OCI-LY7 (cell line): ENCODE measurements at regions not wholly inside any gene's neighbourhood (a gene's known extent, or its start where the extent isn't known, plus 50 kb on each side); places are given as distances from the start of the nearest gene placed in this dataset.

Source experiments
- BruUV-seq: library from RNA; stranded (reverse); fragments of 400-500 nt; replicated peaks from 2 replicates; lab custom pipeline; 2021; lab: Mats Ljungman, UMichigan
- CTCF ChIA-PET: fragments of 300-600 bp; sonication (Branson Sonifier 250); formaldehyde crosslinking; loops from one replicate; lab custom pipeline; 2022; ENCODE audit warnings: antibody characterized with exemption; ENCODE audit not compliant: unreplicated experiment; lab: Charles Lee
- POLR2A ChIA-PET: fragments of 300-600 bp; sonication (Branson Sonifier 250); formaldehyde crosslinking; loops from one replicate; lab custom pipeline; 2022; ENCODE audit warnings: antibody characterized with exemption; lab: Charles Lee
- DNase-seq: peaks from one replicate; pipeline ENCODE4 v3.0.0-alpha.2; 2015; ENCODE audit warnings: low spot score
- H2AFZ ChIP-seq: fragments of 200-600 bp; sonication (generic), shearing (Covaris generic); 2 replicates; pipeline ENCODE4 v1.6.1; 2014; ENCODE audit warnings: mild to moderate bottlenecking, antibody characterized with exemption, low read length, moderate library complexity
- H3K27ac ChIP-seq: fragments of 200-600 bp; sonication (generic); 2 replicates; pipeline ENCODE4 v1.5.1; 2014; ENCODE audit warnings: mixed run types, low read depth, mild to moderate bottlenecking, moderate library complexity, low read length, inconsistent platforms; ENCODE audit not compliant: poor library complexity, severe bottlenecking
- H3K36me3 ChIP-seq: fragments of 200-600 bp; sonication (generic); 2 replicates; pipeline ENCODE4 v1.6.1; 2014; ENCODE audit warnings: mild to moderate bottlenecking, antibody characterized with exemption, low read length, moderate library complexity, mixed read lengths; ENCODE audit not compliant: insufficient read depth
- H3K4me1 ChIP-seq: fragments of 200-600 bp; sonication (generic); 2 replicates; pipeline ENCODE4 v1.5.1; 2014; ENCODE audit warnings: mild to moderate bottlenecking, low read length; ENCODE audit not compliant: insufficient read depth, poor library complexity, severe bottlenecking
- H3K4me2 ChIP-seq: fragments of 200-600 bp; sonication (generic); 2 replicates; pipeline ENCODE4 v1.6.1; 2014; ENCODE audit warnings: mild to moderate bottlenecking, low read length
- H3K4me3 ChIP-seq: fragments of 200-600 bp; sonication (generic); 2 replicates; pipeline ENCODE4 v1.5.1; 2014; ENCODE audit warnings: mild to moderate bottlenecking, low read depth, low read length; ENCODE audit not compliant: poor library complexity, severe bottlenecking
- H3K79me2 ChIP-seq: fragments of 200-600 bp; sonication (generic); 2 replicates; pipeline ENCODE4 v1.6.1; 2016; ENCODE audit warnings: low read depth, mild to moderate bottlenecking, low read length, moderate library complexity, mixed read lengths; ENCODE audit not compliant: insufficient read depth
- H3K9me2 ChIP-seq: fragments of 200-600 bp; sonication (generic); 2 replicates; pipeline ENCODE4 v1.6.1; 2016; ENCODE audit warnings: mild to moderate bottlenecking, low read length, mixed read lengths; ENCODE audit not compliant: insufficient read depth
- H3K9me3 ChIP-seq: fragments of 200-600 bp; sonication (generic); 2 replicates; pipeline ENCODE4 v1.6.1; 2014; ENCODE audit warnings: mild to moderate bottlenecking, mixed run types, low read length, mixed read lengths
- H4K20me1 ChIP-seq: fragments of 200-600 bp; sonication (generic); 2 replicates; pipeline ENCODE4 v1.6.1; 2014; ENCODE audit warnings: mild to moderate bottlenecking, antibody characterized with exemption, low read length, moderate library complexity, mixed read lengths; ENCODE audit not compliant: insufficient read depth
- CTCF ChIP-seq: fragments of 200-600 bp; sonication (generic); conservative IDR thresholded peaks from 2 replicates; pipeline ENCODE4 v1.5.1; 2014; ENCODE audit warnings: mild to moderate bottlenecking, antibody characterized with exemption, low read length, moderate library complexity, mixed read lengths
- EZH2phosphoT487 ChIP-seq: fragments of 200-600 bp; sonication (generic); IDR thresholded peaks from 2 replicates; pipeline ENCODE4 v1.6.1; 2018; ENCODE audit warnings: low read depth, borderline replicate concordance, mild to moderate bottlenecking, mixed run types, antibody characterized with exemption, low read length, moderate library complexity, mixed read lengths
- intact Hi-C: fragments of 100-400 bp; cut with micrococcal nuclease; formaldehyde crosslinking; loops from one replicate; pipeline ENCODE4 v1.10.0; 2022; ENCODE audit not compliant: unreplicated experiment

DNA sequence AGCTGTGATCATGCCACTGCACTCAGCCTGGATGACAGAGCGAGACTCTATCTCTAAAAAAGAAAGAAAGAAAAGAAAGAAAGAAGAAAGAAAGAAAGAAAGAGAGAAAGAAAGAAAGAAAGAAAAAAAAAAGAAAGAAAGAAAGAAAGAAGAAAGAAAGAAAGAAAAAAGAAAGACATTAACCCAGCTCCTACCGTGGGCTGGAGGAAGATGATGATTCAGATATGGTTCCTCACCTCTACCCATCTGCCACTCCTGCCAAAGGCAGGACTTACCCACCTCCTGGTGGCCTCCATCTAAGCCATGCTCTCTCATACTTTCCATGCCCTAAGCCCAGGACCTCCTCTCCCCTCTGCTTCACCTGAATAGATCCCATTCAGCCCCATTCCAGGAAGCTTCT, 93.3 kb upstream of the LHX1 start:
- Histone ChIP-seq H3K27ac (no peak overlapping the region), H3K9me2 (no peaks in the 10 kb centered on the region), H3K4me1 (no peaks in the 10 kb centered on the region), H4K20me1 (no peaks in the 10 kb centered on the region), H2AFZ (no peak overlapping the region), H3K9me3 (no peaks in the 10 kb centered on the region), H3K36me3 (no peaks in the 10 kb centered on the region), H3K4me3 (no peak overlapping the region), H3K4me2 (no peak overlapping the region), H3K79me2 (no peaks in the 10 kb centered on the region)
- DNase-seq, result no peak
- intact Hi-C loops, result no loop called here
- ChIA-PET CTCF (no interaction called here), POLR2A (no interaction called here)
- TF ChIP-seq CTCF, result no peak
- no peak for TF ChIP-seq EZH2phosphoT487
- BruUV-seq, result no TSS peak

DNA sequence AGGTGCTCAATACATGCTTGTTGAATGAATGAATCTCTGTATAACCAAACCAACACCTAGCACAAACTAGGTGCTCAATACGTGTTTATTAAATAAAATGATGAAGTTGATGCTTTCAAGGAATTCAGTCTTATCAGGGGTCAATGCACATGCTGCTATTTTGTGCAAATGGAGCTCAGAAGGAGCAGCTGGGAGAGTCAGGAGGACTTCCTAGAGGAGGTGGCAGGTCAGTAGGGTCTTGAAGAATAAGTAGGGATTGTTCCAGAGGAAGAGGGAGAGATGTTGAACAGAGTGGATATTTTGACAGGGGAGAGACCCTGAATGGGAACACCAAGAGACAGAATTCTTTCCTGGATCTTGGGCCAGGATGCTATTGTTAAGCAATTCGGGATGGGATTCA, 92.7 kb upstream of the LHX1 start:
- H3K9me2 ChIP-seq, result no peaks in the 10 kb centered on the region
- no peak overlapping the region for H2AFZ ChIP-seq

More for the DNA sequence above, 92.7 kb upstream of the LHX1 start:
- no peak for DNase-seq
- Histone ChIP-seq H3K79me2 (no peaks in the 10 kb centered on the region), H3K4me3 (no peak overlapping the region), H3K4me1 (no peaks in the 10 kb centered on the region), H4K20me1 (no peaks in the 10 kb centered on the region), H3K4me2 (no peak overlapping the region), H3K27ac (no peak overlapping the region), H3K36me3 (no peaks in the 10 kb centered on the region), H3K9me3 (no peaks in the 10 kb centered on the region)
- intact Hi-C loops, result no loop called here
- BruUV-seq, result no TSS peak
- CTCF ChIA-PET, result no interaction called here
- POLR2A ChIA-PET, result interaction anchor here (0.6 kb wide), 1 partner anchor 268 kb away, joined by 3 read pairs; no protein-coding TSS in a partner anchor
- no peak for TF ChIP-seq CTCF
- no peak for TF ChIP-seq EZH2phosphoT487
